Ishikawa (cell line): ENCODE measurements at regions not wholly inside any gene's neighbourhood (a gene's known extent, or its start where the extent isn't known, plus 50 kb on each side); places are given as distances from the start of the nearest gene placed in this dataset.

Source experiments
- CREB1 ChIP-seq: IDR thresholded peaks from 2 replicates; pipeline ENCODE4 v1.6.1; 2012; ENCODE audit warnings: low read depth
- FOXM1 ChIP-seq: IDR thresholded peaks from 2 replicates; pipeline ENCODE4 v1.6.1; 2012; ENCODE audit warnings: low read depth, borderline replicate concordance
- NFIC ChIP-seq: IDR thresholded peaks from 2 replicates; pipeline ENCODE4 v1.6.1; 2012
- REST ChIP-seq: IDR thresholded peaks from 2 replicates; pipeline ENCODE4 v1.6.1; 2012; ENCODE audit warnings: low read depth, mild to moderate bottlenecking
- TCF12 ChIP-seq: IDR thresholded peaks from 2 replicates; pipeline ENCODE4 v1.6.1; 2012; ENCODE audit warnings: low read depth
- YY1 ChIP-seq: IDR thresholded peaks from 2 replicates; pipeline ENCODE4 v1.6.1; 2012; ENCODE audit warnings: low read depth

- TF ChIP-seq FOXM1 (no peak), TCF12 (no peak), CREB1 (no peak), REST (no peak), YY1 (no peak), NFIC (no peak)
These were observed 61.0 kb downstream of the FHIP1A start for GRCh38 chr4:151469970-151470369.
